ENCODE measurements at regions not wholly inside any gene's neighbourhood (a gene's known extent, or its start where the extent isn't known, plus 50 kb on each side); places are given as distances from the start of the nearest gene placed in this dataset.

DNA sequence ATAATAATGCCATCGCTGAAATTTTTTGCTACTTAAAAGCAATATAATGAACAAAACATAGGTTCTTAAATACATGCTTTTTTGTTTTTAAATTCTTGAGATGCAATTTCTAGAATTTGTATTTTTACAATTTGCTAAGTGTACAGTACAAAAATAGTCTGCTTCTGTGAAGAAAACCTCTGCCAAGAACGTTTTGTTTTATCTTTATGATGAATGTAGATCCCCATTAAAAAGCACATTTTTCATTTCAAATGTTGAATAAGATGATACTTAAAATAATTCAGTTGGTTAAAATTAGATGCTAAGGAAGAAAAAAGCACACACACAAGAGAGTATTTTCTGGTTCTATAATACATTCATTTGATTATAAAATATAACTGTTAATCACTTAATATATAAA lies 1358.5 kb upstream of the CITED2 start:
- Histone ChIP-seq H3K79me2 (ENCODE audit: low read depth) (no peaks in the 10 kb centered on the region), H3K4me1 (no peaks in the 10 kb centered on the region), H3F3A (ENCODE audit: low read depth) (no peaks in the 10 kb centered on the region), H4K20me1 (ENCODE audit: low read depth) (no peaks in the 10 kb centered on the region), H3K27me3 (no peaks in the 10 kb centered on the region), H3K4me2 (no peak overlapping the region), H3K36me3 (no peaks in the 10 kb centered on the region), H3K9me3 (ENCODE audit: low read depth) (no peaks in the 10 kb centered on the region), H2AFZ (replicated peaks) (no peak overlapping the region), H3K4me3 (no peak overlapping the region), H3K27ac (no peak overlapping the region), H3K9ac (no peak overlapping the region)
- TF ChIP-seq EZH2phosphoT487 (IDR thresholded peaks at IDR 0.05) (no peak), EZH2 (IDR thresholded peaks at IDR 0.05) (no peak)
- TF ChIP-seq, protein P1, sequence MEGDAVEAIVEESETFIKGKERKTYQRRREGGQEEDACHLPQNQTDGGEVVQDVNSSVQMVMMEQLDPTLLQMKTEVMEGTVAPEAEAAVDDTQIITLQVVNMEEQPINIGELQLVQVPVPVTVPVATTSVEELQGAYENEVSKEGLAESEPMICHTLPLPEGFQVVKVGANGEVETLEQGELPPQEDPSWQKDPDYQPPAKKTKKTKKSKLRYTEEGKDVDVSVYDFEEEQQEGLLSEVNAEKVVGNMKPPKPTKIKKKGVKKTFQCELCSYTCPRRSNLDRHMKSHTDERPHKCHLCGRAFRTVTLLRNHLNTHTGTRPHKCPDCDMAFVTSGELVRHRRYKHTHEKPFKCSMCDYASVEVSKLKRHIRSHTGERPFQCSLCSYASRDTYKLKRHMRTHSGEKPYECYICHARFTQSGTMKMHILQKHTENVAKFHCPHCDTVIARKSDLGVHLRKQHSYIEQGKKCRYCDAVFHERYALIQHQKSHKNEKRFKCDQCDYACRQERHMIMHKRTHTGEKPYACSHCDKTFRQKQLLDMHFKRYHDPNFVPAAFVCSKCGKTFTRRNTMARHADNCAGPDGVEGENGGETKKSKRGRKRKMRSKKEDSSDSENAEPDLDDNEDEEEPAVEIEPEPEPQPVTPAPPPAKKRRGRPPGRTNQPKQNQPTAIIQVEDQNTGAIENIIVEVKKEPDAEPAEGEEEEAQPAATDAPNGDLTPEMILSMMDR (IDR thresholded peaks at IDR 0.05): no peak
- Mint-ChIP-seq H3K27ac (no peak overlapping the region), H3K4me1 (no peaks in the 10 kb centered on the region), H3K36me3 (no peaks in the 10 kb centered on the region), H3K27me3 (ENCODE audit: insufficient read depth, low read depth) (no peaks in the 10 kb centered on the region), H3K4me3 (no peak overlapping the region), H3K9me3 (no peaks in the 10 kb centered on the region)
- DNase-seq (ENCODE audit: low spot score): no peak

DNA sequence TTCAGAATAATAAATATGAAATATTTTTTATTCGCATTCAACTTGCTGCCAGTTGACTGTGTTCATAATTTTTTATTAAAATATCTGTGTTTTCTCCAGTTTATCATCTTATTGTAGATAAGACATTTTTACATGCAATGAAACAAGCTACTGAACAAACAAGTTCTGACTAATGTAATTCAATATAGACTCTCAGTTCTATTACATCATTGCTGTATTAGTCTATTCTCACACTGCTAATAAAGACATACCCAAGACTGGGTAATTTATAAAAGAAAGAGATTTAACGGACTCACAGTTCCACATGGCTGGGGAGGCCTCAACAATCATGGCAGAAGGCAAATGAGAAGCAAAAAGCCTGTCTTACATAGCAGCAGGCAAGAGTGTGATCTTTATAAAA lies 1357.7 kb upstream of the CITED2 start:
- Histone ChIP-seq H3K9me3 (ENCODE audit: low read depth) (no peaks in the 10 kb centered on the region), H3K79me2 (ENCODE audit: low read depth) (no peaks in the 10 kb centered on the region), H3K4me3 (no peak overlapping the region), H3K27me3 (no peaks in the 10 kb centered on the region), H3K27ac (no peak overlapping the region), H3K4me2 (no peak overlapping the region), H3K36me3 (no peaks in the 10 kb centered on the region), H4K20me1 (ENCODE audit: low read depth) (no peaks in the 10 kb centered on the region), H3K9ac (no peak overlapping the region), H3F3A (ENCODE audit: low read depth) (no peaks in the 10 kb centered on the region), H2AFZ (replicated peaks) (no peak overlapping the region), H3K4me1 (no peaks in the 10 kb centered on the region)
- Mint-ChIP-seq H3K36me3 (no peaks in the 10 kb centered on the region), H3K4me3 (no peak overlapping the region), H3K4me1 (no peaks in the 10 kb centered on the region), H3K27me3 (ENCODE audit: insufficient read depth, low read depth) (no peaks in the 10 kb centered on the region), H3K27ac (no peak overlapping the region), H3K9me3 (no peaks in the 10 kb centered on the region)
- TF ChIP-seq, protein P1 (IDR thresholded peaks at IDR 0.05): no peak
- TF ChIP-seq EZH2 (IDR thresholded peaks at IDR 0.05) (no peak), EZH2phosphoT487 (IDR thresholded peaks at IDR 0.05) (no peak)
- no peak for DNase-seq (ENCODE audit: low spot score)

DNA sequence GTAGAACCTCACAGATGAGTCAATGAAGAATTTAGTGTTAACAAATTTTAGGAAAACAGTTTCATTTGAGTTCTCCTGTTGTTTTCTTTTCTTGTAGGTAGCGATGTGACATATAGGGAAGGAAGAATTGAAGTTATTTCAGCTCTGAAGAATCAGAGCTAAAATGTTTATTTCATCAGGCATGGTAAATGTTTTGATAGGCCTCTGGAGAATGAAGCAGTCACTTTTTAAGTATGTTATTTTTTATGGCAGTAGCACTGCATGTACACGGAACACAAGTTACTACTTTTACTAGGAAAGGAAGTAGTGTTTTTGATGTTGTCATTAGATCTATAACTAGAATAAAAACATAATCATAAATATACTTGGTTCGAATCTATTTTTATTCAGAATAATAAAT lies 1357.3 kb upstream of the CITED2 start:
- no peak overlapping the region for H3K4me2 ChIP-seq
- H3K9me3 ChIP-seq (ENCODE audit: low read depth): no peaks in the 10 kb centered on the region
- Mint-ChIP-seq H3K4me3 (no peak overlapping the region), H3K36me3 (no peaks in the 10 kb centered on the region), H3K27ac (no peak overlapping the region), H3K4me1 (no peaks in the 10 kb centered on the region), H3K9me3 (no peaks in the 10 kb centered on the region), H3K27me3 (ENCODE audit: insufficient read depth, low read depth) (no peaks in the 10 kb centered on the region)
- no peaks in the 10 kb centered on the region for H3K36me3 ChIP-seq
- no peak overlapping the region for H3K9ac ChIP-seq
- no peak overlapping the region for H2AFZ ChIP-seq (replicated peaks)
- no peak for DNase-seq (ENCODE audit: low spot score)
- H4K20me1 ChIP-seq (ENCODE audit: low read depth): no peaks in the 10 kb centered on the region
- TF ChIP-seq EZH2phosphoT487 (IDR thresholded peaks at IDR 0.05): no peak
- no peak for TF ChIP-seq EZH2 (IDR thresholded peaks at IDR 0.05)
- TF ChIP-seq, protein P1 (IDR thresholded peaks at IDR 0.05): no peak
- H3F3A ChIP-seq (ENCODE audit: low read depth): no peaks in the 10 kb centered on the region
- no peaks in the 10 kb centered on the region for H3K79me2 ChIP-seq (ENCODE audit: low read depth)
- H3K4me1 ChIP-seq: no peaks in the 10 kb centered on the region
- no peak overlapping the region for H3K27ac ChIP-seq
- H3K4me3 ChIP-seq: no peak overlapping the region
- H3K27me3 ChIP-seq: no peaks in the 10 kb centered on the region

DNA sequence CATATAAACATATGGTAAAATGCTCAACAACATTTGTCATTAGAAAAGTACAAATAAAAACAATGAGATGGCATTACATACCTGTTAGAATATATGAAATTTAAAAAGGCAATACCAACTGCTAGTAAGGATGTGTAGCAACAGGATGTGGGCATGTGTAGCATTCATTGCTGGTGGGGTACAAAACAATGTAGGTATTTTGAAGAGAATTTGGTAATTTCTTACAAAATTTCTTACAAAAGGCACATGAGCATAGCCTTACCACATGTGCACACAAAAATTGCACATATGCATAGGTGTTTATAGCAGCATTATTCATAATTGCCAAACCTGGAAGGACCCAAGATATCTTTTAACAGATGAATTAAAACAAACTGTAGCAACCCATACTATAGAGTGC lies 1355.1 kb upstream of the CITED2 start:
- H3K4me1 ChIP-seq: no peaks in the 10 kb centered on the region
- no peak overlapping the region for H3K4me3 ChIP-seq
- no peaks in the 10 kb centered on the region for H3K36me3 ChIP-seq
- Mint-ChIP-seq H3K36me3 (no peaks in the 10 kb centered on the region), H3K4me1 (no peaks in the 10 kb centered on the region), H3K27ac (no peak overlapping the region), H3K4me3 (no peak overlapping the region), H3K27me3 (ENCODE audit: insufficient read depth, low read depth) (no peaks in the 10 kb centered on the region), H3K9me3 (no peaks in the 10 kb centered on the region)
- TF ChIP-seq EZH2 (IDR thresholded peaks at IDR 0.05) (no peak), EZH2phosphoT487 (IDR thresholded peaks at IDR 0.05) (no peak)
- TF ChIP-seq, protein P1 (IDR thresholded peaks at IDR 0.05): no peak
- no peak overlapping the region for H3K27ac ChIP-seq
- no peak for DNase-seq (ENCODE audit: low spot score)
- no peaks in the 10 kb centered on the region for H3K79me2 ChIP-seq (ENCODE audit: low read depth)
- no peak overlapping the region for H3K9ac ChIP-seq
- no peaks in the 10 kb centered on the region for H3K27me3 ChIP-seq
- no peaks in the 10 kb centered on the region for H3K9me3 ChIP-seq (ENCODE audit: low read depth)
- no peaks in the 10 kb centered on the region for H4K20me1 ChIP-seq (ENCODE audit: low read depth)
- no peak overlapping the region for H2AFZ ChIP-seq (replicated peaks)
- no peak overlapping the region for H3K4me2 ChIP-seq
- no peaks in the 10 kb centered on the region for H3F3A ChIP-seq (ENCODE audit: low read depth)
